GM21367 (cell line): ENCODE measurements at regions not wholly inside any gene's neighbourhood (a gene's known extent, or its start where the extent isn't known, plus 50 kb on each side); places are given as distances from the start of the nearest gene placed in this dataset.

ENCODE experiments used
- ATAC-seq: cut with Tn5 transposase; IDR thresholded peaks from one replicate; pipeline ENCODE4 v1.9.1; 2021; ENCODE audit not compliant: unreplicated experiment

- ATAC-seq: no peak
Measured at GRCh38 chrX:39834600-39834999, 263.2 kb downstream of the BCOR start.

- ATAC-seq: no peak
Measured at GRCh38 chrX:39835241-39835640, 262.5 kb downstream of the BCOR start.

GRCh38 chrX:39835776-39836175 is 262.0 kb downstream of the BCOR start:
- ATAC-seq: no peak

GRCh38 chrX:39836802-39837420 is 260.8 kb downstream of the BCOR start:
- ATAC-seq: no peak

- ATAC-seq: no peak
Measured at GRCh38 chrX:39837688-39838087, 260.1 kb downstream of the BCOR start.

GRCh38 chrX:39839371-39839770 is 258.4 kb downstream of the BCOR start:
- ATAC-seq: no peak

GRCh38 chrX:39840133-39840532 is 257.6 kb downstream of the BCOR start:
- ATAC-seq: no peak

GRCh38 chrX:39840581-39841093 is 257.1 kb downstream of the BCOR start:
- ATAC-seq: no peak

- ATAC-seq: no peak
Measured at GRCh38 chrX:39841604-39842003, 256.2 kb downstream of the BCOR start.

- ATAC-seq: no peak
Measured at GRCh38 chrX:39842281-39842973, 255.3 kb downstream of the BCOR start.

- no peak for ATAC-seq
Measured at GRCh38 chrX:39843318-39843717, 254.4 kb downstream of the BCOR start.

- no peak for ATAC-seq
Measured at GRCh38 chrX:39845233-39845632, 252.5 kb downstream of the BCOR start.

- ATAC-seq: no peak
Measured at GRCh38 chrX:39846460-39846859, 251.3 kb downstream of the BCOR start.

GRCh38 chrX:39848243-39848642 is 249.5 kb downstream of the BCOR start:
- ATAC-seq: no peak

- no peak for ATAC-seq
Measured at GRCh38 chrX:39848900-39849299, 248.9 kb downstream of the BCOR start.

GRCh38 chrX:39850209-39850608 is 247.5 kb downstream of the BCOR start:
- no peak for ATAC-seq

GRCh38 chrX:39850630-39851152 is 247.1 kb downstream of the BCOR start:
- no peak for ATAC-seq

- ATAC-seq: no peak
Measured at GRCh38 chrX:39851745-39852455, 245.9 kb downstream of the BCOR start.

- no peak for ATAC-seq
Measured at GRCh38 chrX:39852491-39852890, 245.3 kb downstream of the BCOR start.

- no peak for ATAC-seq
Measured at GRCh38 chrX:39853417-39854030, 244.2 kb downstream of the BCOR start.
